Adrenal gland (tissue), 9 donors: ENCODE measurements at regions not wholly inside any gene's neighbourhood (a gene's known extent, or its start where the extent isn't known, plus 50 kb on each side); places are given as distances from the start of the nearest gene placed in this dataset.
"Not testable (repeated sequence)": the region's sequence is repeated elsewhere in the genome, so short reads cannot be mapped to it uniquely, and the experiment has no call there.

Experiments used
- DNase-seq, 7 donors: peaks; one replicate each; pipeline ENCODE4 v3.0.0-alpha.2; 2019 to 2020
- H3K27ac ChIP-seq, 5 donors: fragments of 200-600 bp; sonication (generic) in 4 of 5; 1 replicate in 3 of 5; 2 replicates in 2 of 5; pipeline versions ENCODE4 v1.5.1 to v1.8.0; 2016 to 2020; ENCODE audit warnings: mild to moderate bottlenecking in 1 of 5
- H3K27me3 ChIP-seq: fragments of 200-600 bp; 2 replicates; pipeline ENCODE4 v1.8.0; 2021
- H3K36me3 ChIP-seq, 2 donors: fragments of 200-600 bp; replicated peaks in 1 of 2; 1 replicate in 1 of 2; 2 replicates in 1 of 2; pipeline versions ENCODE4 v1.5.1 to v1.8.0; 2018 to 2022
- H3K4me1 ChIP-seq, 2 donors: fragments of 200-600 bp; replicated peaks in 1 of 2; 1 replicate in 1 of 2; 2 replicates in 1 of 2; pipeline versions ENCODE4 v1.5.1 to v1.8.0; 2018 to 2021
- H3K4me3 ChIP-seq, 4 donors: fragments of 200-600 bp; sonication (generic) in 3 of 4; one replicate each; pipeline ENCODE4 v1.5.1; 2016 to 2018
- H3K9me3 ChIP-seq, 3 donors: fragments of 200-600 bp; sonication (generic) in 1 of 3; replicated peaks in 1 of 3; 1 replicate in 2 of 3; 2 replicates in 1 of 3; pipeline versions ENCODE4 v1.5.1 to v1.8.0; 2016 to 2021
- CTCF ChIP-seq, 6 experiments: fragments of 450-650 bp in 4 of 6; fragments of 200-600 bp in 2 of 6; sonication (generic) in 1 of 6; IDR thresholded peaks; 1 replicate in 5 of 6; 2 replicates in 1 of 6; pipeline versions ENCODE4 v1.5.1 to v1.8.0; 2016 to 2021; ENCODE audit warnings: antibody characterized with exemption in 6 of 6, mild to moderate bottlenecking in 2 of 6, moderate library complexity in 1 of 6
- POLR2A ChIP-seq, 2 donors: fragments of 450-650 bp; IDR thresholded peaks; one replicate each; pipeline ENCODE4 v1.6.1; 2017; ENCODE audit warnings: antibody characterized with exemption in 2 of 2, mild to moderate bottlenecking in 2 of 2, moderate library complexity in 1 of 2
- WGBS, 4 donors: extraction: QIAGEN DNeasy Blood & Tissue Kit in 2 of 4; methylation state at CpG; one replicate each; pipeline versions ENCODE4 v1.1.5 to v1.1.7; 2013 to 2017; 5-methylcytosine and 5-hydroxymethylcytosine counted together
- intact Hi-C, 2 donors: fragments of 100-400 bp; cut with DNase I; formaldehyde crosslinking; loops; one replicate each; pipeline versions ENCODE4 v1.14.1 to v1.15.0; 2022 to 2023
- donor health status: healthy with polysubstance abuse.
- donor health status: Bipolar disorder and iron deficiency.
- donor health status: DM: yes; HTN: yes; CAD: no.
- donor health status: DM: no; HTN: no; CAD: no.
- donor health status: DM: no; HTN: no; CAD: no.

DNA sequence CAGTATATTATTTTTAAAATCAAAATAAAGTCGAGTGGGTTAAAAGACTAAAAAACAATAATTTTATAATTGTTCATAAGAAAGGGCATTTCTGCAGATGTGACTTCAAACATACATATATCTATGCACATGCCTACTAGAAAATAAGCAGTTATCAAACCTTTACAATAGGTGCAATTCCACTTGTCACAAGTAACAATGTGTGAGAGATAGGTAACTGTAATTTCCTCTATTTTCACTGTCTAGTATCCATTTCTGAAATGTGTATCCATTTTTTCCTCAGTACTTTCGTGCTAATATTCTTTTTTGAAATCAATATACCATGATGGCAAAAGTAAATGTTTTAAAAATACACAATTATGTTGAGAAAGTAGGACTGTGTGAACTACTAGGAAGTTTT, 96.9 kb upstream of the GNAI1 start:
- 71 to 81% (median 73%) methylated on average over 2 of the region's 2 CpGs for WGBS, 4 donors

DNA sequence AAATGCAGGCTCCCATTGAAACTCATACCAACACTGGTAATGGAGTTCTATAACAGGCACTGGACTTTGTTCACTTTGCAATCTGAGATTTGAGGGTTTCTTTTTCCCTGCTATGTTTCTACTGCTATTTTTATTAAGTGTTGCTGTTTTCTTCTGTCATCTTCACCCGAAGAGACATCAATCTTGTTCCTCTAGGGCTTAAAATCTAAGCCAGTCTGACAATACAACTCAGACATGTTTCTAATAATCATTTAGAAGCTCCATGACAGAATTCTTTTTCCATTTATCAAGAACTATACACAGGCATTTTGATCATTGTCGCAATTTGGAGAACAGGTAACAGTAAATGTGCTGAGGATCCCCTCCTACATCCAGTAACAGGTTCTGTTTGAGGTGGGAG, 98.5 kb upstream of the GNAI1 start:
- intact Hi-C loops: no loop called here
- 52 to 65% (median 59%) methylated on average over 2 of the region's 2 CpGs for WGBS, 4 donors
- Histone ChIP-seq H3K4me1 (no peaks in the 10 kb centered on the region), H3K36me3 (no peaks in the 10 kb centered on the region), H3K4me3 (no peak overlapping the region), H3K9me3 (no peaks in the 10 kb centered on the region), H3K27ac (no peak overlapping the region), H3K27me3 (peaks cover 4% of the 10 kb centered on the region)
- DNase-seq: no peak
- TF ChIP-seq POLR2A (IDR thresholded peaks at IDR 0.05): no peak
- no peak for TF ChIP-seq CTCF (IDR thresholded peaks at IDR 0.05)

More for the DNA sequence above, 96.9 kb upstream of the GNAI1 start:
- Histone ChIP-seq H3K9me3 (no peaks in the 10 kb centered on the region), H3K4me3 (no peak overlapping the region), H3K4me1 (no peaks in the 10 kb centered on the region), H3K27me3 (peaks cover 4% of the 10 kb centered on the region), H3K27ac (no peak overlapping the region), H3K36me3 (no peaks in the 10 kb centered on the region)
- DNase-seq: no peak
- intact Hi-C loops: no loop called here
- TF ChIP-seq CTCF (IDR thresholded peaks at IDR 0.05) (no peak), POLR2A (IDR thresholded peaks at IDR 0.05) (no peak)

DNA sequence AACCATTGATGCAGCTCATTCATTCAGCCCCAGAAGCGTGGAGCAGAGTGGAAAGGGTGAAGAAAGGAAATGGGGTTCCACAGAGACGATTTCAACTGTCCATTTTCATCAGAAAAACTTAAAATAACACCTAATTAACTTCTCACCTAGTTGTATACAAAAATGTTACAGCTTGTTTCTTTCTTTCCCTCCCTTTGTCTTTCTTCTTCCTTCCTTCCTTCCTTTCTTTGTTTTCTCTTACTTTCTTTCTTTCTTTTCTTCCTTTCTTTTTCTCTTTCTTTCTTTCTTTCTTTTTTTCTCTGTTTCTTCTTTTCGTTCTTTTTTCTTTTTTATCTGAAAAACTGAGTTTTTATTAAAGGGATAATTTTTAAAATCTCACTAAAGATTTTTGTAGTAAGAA, 105.9 kb upstream of the GNAI1 start:
- 69 to 79% (median 70%) methylated on average over 3 of the region's 3 CpGs for WGBS, 4 donors

DNA sequence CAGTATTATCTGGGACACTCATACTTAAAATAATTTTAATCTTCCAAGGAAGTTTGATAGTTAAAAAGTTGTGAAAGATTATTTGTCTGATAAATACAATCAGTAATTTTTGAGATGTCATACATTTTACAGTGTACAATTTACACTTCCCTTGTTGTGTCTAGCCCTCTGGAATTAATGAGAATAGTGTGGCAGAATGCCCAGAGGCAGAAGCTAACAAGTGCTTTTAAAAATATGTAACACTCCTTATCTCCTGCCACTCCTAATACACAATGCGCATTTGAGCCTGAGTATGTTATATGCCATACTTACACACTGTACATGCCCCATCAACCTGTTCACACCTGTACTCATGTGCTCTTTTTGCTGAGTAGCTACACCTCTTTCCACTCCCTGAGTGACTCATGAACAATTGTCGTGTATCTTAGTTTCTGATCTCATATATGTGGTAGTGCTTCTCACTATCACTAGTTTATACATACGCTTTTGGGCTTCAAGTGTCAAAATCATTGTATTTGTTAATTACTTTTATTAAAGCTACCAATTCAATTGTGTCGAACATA, 106.9 kb upstream of the GNAI1 start:
- intact Hi-C loops: no loop called here
- 69 to 83% (median 76%) methylated on average over 4 of the region's 4 CpGs for WGBS, 4 donors
- Histone ChIP-seq H3K4me3 (no peak overlapping the region), H3K36me3 (no peaks in the 10 kb centered on the region), H3K27me3 (no peaks in the 10 kb centered on the region), H3K27ac (no peak overlapping the region), H3K4me1 (no peaks in the 10 kb centered on the region), H3K9me3 (no peaks in the 10 kb centered on the region)
- TF ChIP-seq POLR2A (IDR thresholded peaks at IDR 0.05): no peak
- TF ChIP-seq CTCF (IDR thresholded peaks at IDR 0.05): no peak
- no peak for DNase-seq

More for the DNA sequence above, 105.9 kb upstream of the GNAI1 start:
- intact Hi-C loops: no loop called here
- Histone ChIP-seq H3K9me3 (no peaks in the 10 kb centered on the region), H3K4me3 (no peak overlapping the region), H3K36me3 (no peaks in the 10 kb centered on the region), H3K27me3 (no peaks in the 10 kb centered on the region), H3K27ac (no peak overlapping the region), H3K4me1 (no peaks in the 10 kb centered on the region)
- TF ChIP-seq POLR2A (IDR thresholded peaks at IDR 0.05): no peak
- DNase-seq: no peak

DNA sequence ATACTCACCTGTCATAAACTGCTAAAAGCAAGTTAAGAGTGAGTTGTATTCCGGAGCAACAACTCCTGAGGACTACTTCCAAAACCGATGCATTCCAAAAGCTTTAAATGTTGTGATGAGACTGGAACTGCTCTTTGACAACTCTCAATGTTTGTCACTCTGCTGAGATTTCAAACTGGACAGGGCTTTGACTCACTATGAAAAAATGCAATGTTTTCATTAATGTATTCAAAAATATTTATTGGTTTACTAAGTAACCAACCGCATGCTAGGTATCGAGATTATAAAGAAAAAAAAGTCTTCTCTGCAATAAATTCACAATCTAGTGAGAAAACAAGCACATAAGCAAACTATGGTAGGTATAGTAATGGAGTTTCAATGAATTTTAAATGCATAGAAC, 107.9 kb upstream of the GNAI1 start:
- H3K27me3 ChIP-seq: no peaks in the 10 kb centered on the region
- no peak overlapping the region for H3K4me3 ChIP-seq
- TF ChIP-seq CTCF (IDR thresholded peaks at IDR 0.05) (no peak), POLR2A (IDR thresholded peaks at IDR 0.05) (no peak)
- WGBS, 4 donors: 88 to 96% (median 93%) methylated on average over 4 of the region's 4 CpGs
- H3K36me3 ChIP-seq: no peaks in the 10 kb centered on the region
- no peaks in the 10 kb centered on the region for H3K9me3 ChIP-seq
- intact Hi-C loops: no loop called here
- H3K27ac ChIP-seq: no peak overlapping the region
- no peaks in the 10 kb centered on the region for H3K4me1 ChIP-seq
- no peak for DNase-seq

DNA sequence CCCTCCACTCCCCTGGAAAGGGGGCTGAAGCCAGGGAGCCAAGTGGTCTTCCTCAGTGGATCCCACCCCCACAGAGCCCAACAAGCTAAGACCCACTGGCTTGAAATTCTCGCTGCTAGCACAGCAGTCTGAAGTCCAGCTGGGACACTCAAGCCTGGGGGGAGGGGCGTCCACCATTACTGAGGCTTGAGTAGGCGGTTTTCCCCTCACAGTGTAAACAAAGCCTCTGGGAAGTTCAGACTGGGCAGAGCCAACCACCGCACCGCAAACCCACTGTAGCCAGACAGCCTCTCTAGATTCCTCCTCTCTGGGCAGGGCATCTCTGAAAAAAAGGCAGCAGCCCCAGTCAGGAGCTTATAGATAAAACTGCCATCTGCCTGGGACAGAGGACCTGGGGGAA, 114.4 kb upstream of the GNAI1 start:
- DNase-seq, H3K36me3 ChIP-seq, intact Hi-C loops, H3K9me3 ChIP-seq, H3K27me3 ChIP-seq, H3K4me1 ChIP-seq, H3K4me3 ChIP-seq, H3K27ac ChIP-seq: not testable (repeated sequence)
- WGBS, 4 donors: 60 to 100% (median 74%) methylated on average over 2 to 5 of the region's 5 CpGs

DNA sequence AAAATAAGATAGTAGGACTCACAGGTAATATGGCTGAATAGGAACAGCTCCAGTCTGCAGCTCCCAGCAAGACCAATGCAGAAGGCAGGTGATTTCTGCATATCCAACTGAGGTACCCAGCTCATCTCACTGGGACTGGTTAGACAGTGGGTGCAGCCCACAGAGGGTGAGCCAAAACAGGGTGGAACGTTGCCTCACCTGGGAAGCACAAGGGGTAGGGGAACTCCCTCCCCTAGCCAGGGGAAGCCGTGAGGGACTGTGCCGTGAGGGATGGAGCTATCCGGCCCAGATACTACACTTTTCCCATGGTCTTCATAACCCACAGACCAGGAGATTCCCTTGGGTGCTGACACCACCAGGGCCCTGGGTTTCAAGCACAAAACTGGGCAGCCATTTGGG, 114.8 kb upstream of the GNAI1 start:
- 74 to 82% (median 76%) methylated on average over 4 of the region's 4 CpGs for WGBS, 4 donors
- H3K36me3 ChIP-seq, H3K4me3 ChIP-seq, H3K27ac ChIP-seq, H3K9me3 ChIP-seq, H3K27me3 ChIP-seq, H3K4me1 ChIP-seq, intact Hi-C loops, DNase-seq: not testable (repeated sequence)
